H1 (cell line): ENCODE measurements at regions not wholly inside any gene's neighbourhood (a gene's known extent, or its start where the extent isn't known, plus 50 kb on each side); places are given as distances from the start of the nearest gene placed in this dataset.

Experiments used
- CTCF ChIA-PET: fragments of 300-600 bp; sonication (Branson Sonifier 250); formaldehyde crosslinking; loops from one replicate; lab custom pipeline; 2021; ENCODE audit not compliant: partially characterized antibody; lab: Charles Lee
- POLR2A ChIA-PET: fragments of 300-600 bp; sonication (Branson Sonifier 250); formaldehyde crosslinking; loops from one replicate; lab custom pipeline; 2021; ENCODE audit warnings: inconsistent platforms; ENCODE audit not compliant: partially characterized antibody; lab: Charles Lee
- DNase-seq, 2 experiments: peaks; one replicate each; pipeline versions ENCODE4 v3.0.0 to v3.0.0-alpha.2; 2010 to 2022; ENCODE audit warnings: low spot score in 2 of 2, low read depth in 1 of 2, mixed read lengths in 1 of 2
- FAIRE-seq: peaks from 2 replicates; lab custom pipeline; 2011; peaks lifted over from hg19 to GRCh38; lab: Jason Lieb, UNC
- H2AFZ ChIP-seq: 2 replicates; pipeline ENCODE4 v1.8.1; 2012; ENCODE audit warnings: low read length, inconsistent platforms
- H2AK5ac ChIP-seq: 2 replicates; pipeline ENCODE4 v1.6.1; 2013; ENCODE audit warnings: low read depth, low read length
- H2BK120ac ChIP-seq: replicated peaks from 2 replicates; pipeline ENCODE3; 2013; ENCODE audit warnings: low read depth, low read length, inconsistent platforms
- H2BK12ac ChIP-seq: 2 replicates; pipeline ENCODE4 v1.6.1; 2013; ENCODE audit warnings: low read depth, low read length
- H2BK15ac ChIP-seq: 2 replicates; pipeline ENCODE4 v1.6.1; 2013; ENCODE audit warnings: low read length
- H2BK20ac ChIP-seq: 2 replicates; pipeline ENCODE4 v1.6.1; 2013; ENCODE audit warnings: low read length
- H2BK5ac ChIP-seq: 2 replicates; pipeline ENCODE4 v1.6.1; 2013; ENCODE audit warnings: low read depth, low read length
- H3K14ac ChIP-seq: 2 replicates; pipeline ENCODE4 v1.6.1; 2013; ENCODE audit warnings: inconsistent platforms; ENCODE audit not compliant: insufficient read length
- H3K18ac ChIP-seq: 2 replicates; pipeline ENCODE4 v1.6.1; 2013; ENCODE audit warnings: low read length; ENCODE audit errors: extremely low read depth
- H3K23ac ChIP-seq: 2 replicates; pipeline ENCODE4 v1.6.1; 2013; ENCODE audit warnings: inconsistent platforms; ENCODE audit not compliant: insufficient read length
- H3K23me2 ChIP-seq: 2 replicates; pipeline ENCODE4 v1.6.1; 2013; ENCODE audit warnings: low read depth, low read length
- H3K27ac ChIP-seq: 2 replicates; pipeline ENCODE4 v1.6.1; 2011; ENCODE audit warnings: low read depth, low read length, inconsistent platforms
- H3K27me3 ChIP-seq, 4 experiments: replicated peaks in 1 of 4; 1 replicate in 1 of 4; 2 replicates in 3 of 4; pipeline versions ENCODE4 v1.6.1 to v1.8.1; 2011 to 2013; ENCODE audit warnings: low read length in 3 of 4, mild to moderate bottlenecking in 3 of 4, inconsistent platforms in 2 of 4, mixed read lengths in 2 of 4, moderate library complexity in 1 of 4; ENCODE audit not compliant: control insufficient read depth in 3 of 4, insufficient read depth in 3 of 4; ENCODE audit errors: extremely low read depth in 1 of 4
- H3K36me3 ChIP-seq, 4 experiments: 2 replicates each; pipeline versions ENCODE4 v1.6.1 to v1.8.1; 2011 to 2013; ENCODE audit warnings: mild to moderate bottlenecking in 4 of 4, low read length in 3 of 4, moderate library complexity in 2 of 4, control low read depth in 1 of 4, inconsistent platforms in 1 of 4; ENCODE audit not compliant: insufficient read depth in 4 of 4, control insufficient read depth in 2 of 4
- H3K4ac ChIP-seq: replicated peaks from 2 replicates; pipeline ENCODE3; 2013; ENCODE audit warnings: low read length, low read depth, mixed read lengths, inconsistent platforms; ENCODE audit not compliant: insufficient read length
- H3K4me1 ChIP-seq, 4 experiments: replicated peaks in 1 of 4; 1 replicate in 1 of 4; 2 replicates in 3 of 4; pipeline versions ENCODE4 v1.6.1 to v1.8.1; 2011 to 2013; ENCODE audit warnings: low read length in 3 of 4, inconsistent platforms in 2 of 4, mixed read lengths in 1 of 4; ENCODE audit not compliant: insufficient read depth in 4 of 4, control insufficient read depth in 3 of 4
- H3K4me2 ChIP-seq, 2 experiments: 2 replicates each; pipeline versions ENCODE4 v1.6.1 to v1.8.1; 2011 to 2013; ENCODE audit warnings: low read depth in 2 of 2, low read length in 2 of 2, control low read depth in 1 of 2, inconsistent platforms in 1 of 2, mild to moderate bottlenecking in 1 of 2; ENCODE audit not compliant: insufficient read depth in 1 of 2
- H3K4me3 ChIP-seq, 4 experiments: fragments of 200-600, 300-600 bp in 1 of 4; sonication (generic), shearing (Covaris generic), sonication (Bioruptor Twin) in 1 of 4; 2 replicates each; pipeline versions ENCODE4 v1.5.1 to v1.8.1; 2011 to 2016; ENCODE audit warnings: low read length in 4 of 4, low read depth in 3 of 4, control low read depth in 2 of 4, inconsistent platforms in 2 of 4, mild to moderate bottlenecking in 2 of 4, mixed read lengths in 1 of 4, moderate library complexity in 1 of 4; ENCODE audit not compliant: insufficient read depth in 2 of 4; ENCODE audit errors: extremely low read depth in 1 of 4
- H3K56ac ChIP-seq: replicated peaks from 2 replicates; pipeline ENCODE3; 2013; ENCODE audit warnings: low read depth, mild to moderate bottlenecking, mixed read lengths, low read length, inconsistent platforms; ENCODE audit not compliant: insufficient read length
- H3K79me1 ChIP-seq: 2 replicates; pipeline ENCODE4 v1.6.1; 2013; ENCODE audit warnings: low read depth, low read length, control low read depth
- H3K79me2 ChIP-seq, 2 experiments: 2 replicates each; pipeline versions ENCODE4 v1.6.1 to v1.8.1; 2012 to 2013; ENCODE audit warnings: low read length in 2 of 2, mild to moderate bottlenecking in 2 of 2, inconsistent platforms in 1 of 2; ENCODE audit not compliant: insufficient read depth in 2 of 2, control insufficient read depth in 1 of 2
- H3K9ac ChIP-seq, 4 experiments: replicated peaks in 1 of 4; 1 replicate in 1 of 4; 2 replicates in 3 of 4; pipeline versions ENCODE4 v1.6.1 to v1.8.1; 2011 to 2013; ENCODE audit warnings: low read depth in 3 of 4, low read length in 3 of 4, control low read depth in 2 of 4, mild to moderate bottlenecking in 2 of 4, moderate library complexity in 2 of 4, inconsistent platforms in 1 of 4; ENCODE audit errors: extremely low read depth in 1 of 4
- H3K9me3 ChIP-seq, 2 experiments: 2 replicates each; pipeline versions ENCODE4 v1.6.1 to v1.8.1; 2012 to 2013; ENCODE audit warnings: mild to moderate bottlenecking in 2 of 2, moderate library complexity in 2 of 2, control low read depth in 1 of 2, inconsistent platforms in 1 of 2, low read depth in 1 of 2, low read length in 1 of 2, mixed read lengths in 1 of 2; ENCODE audit not compliant: insufficient read depth in 2 of 2
- H4K20me1 ChIP-seq, 2 experiments: replicated peaks in 1 of 2; 2 replicates each; pipeline versions ENCODE3 to v1.8.1; 2011 to 2013; ENCODE audit warnings: inconsistent platforms in 2 of 2, low read length in 2 of 2, mild to moderate bottlenecking in 1 of 2; ENCODE audit not compliant: insufficient read depth in 2 of 2, control insufficient read depth in 1 of 2
- H4K5ac ChIP-seq: 2 replicates; pipeline ENCODE4 v1.6.1; 2013; ENCODE audit warnings: low read length, low read depth, mixed read lengths, inconsistent platforms; ENCODE audit not compliant: insufficient read length
- H4K8ac ChIP-seq: 2 replicates; pipeline ENCODE4 v1.8.0; 2013; ENCODE audit warnings: mild to moderate bottlenecking, moderate library complexity, low read length, inconsistent platforms; ENCODE audit not compliant: insufficient read depth; ENCODE audit errors: extremely low read depth
- H4K91ac ChIP-seq: replicated peaks from 2 replicates; pipeline ENCODE3; 2013; ENCODE audit warnings: low read length, mixed read lengths, inconsistent platforms; ENCODE audit not compliant: insufficient read length
- ATF3 ChIP-seq: IDR thresholded peaks from 2 replicates; pipeline ENCODE4 v1.6.1; 2011; ENCODE audit warnings: low read depth, mild to moderate bottlenecking, low read length; ENCODE audit not compliant: insufficient read depth
- POU5F1 ChIP-seq: IDR thresholded peaks from 2 replicates; pipeline ENCODE4 v1.6.1; 2011; ENCODE audit warnings: low read depth, mild to moderate bottlenecking, low read length, moderate library complexity
- WGBS, 2 experiments: shearing (Covaris generic) in 1 of 2; methylation state at CpG; one replicate each; pipeline versions ENCODE4 v1.1.6 to v1.1.7; 2013 to 2015; ENCODE audit warnings: low lambda C conversion rate in 2 of 2, mixed read lengths in 2 of 2, inconsistent platforms in 1 of 2, low coverage in 1 of 2, missing lambda C conversion rate in 1 of 2; ENCODE audit not compliant: insufficient replicate concordance in 2 of 2, insufficient coverage in 1 of 2, insufficient read length in 1 of 2; ENCODE audit errors: extremely low coverage in 1 of 2, missing lambda C conversion rate in 1 of 2; 5-methylcytosine and 5-hydroxymethylcytosine counted together

GRCh38 chr16:64313726-64314125 is 808.1 kb downstream of the CDH11 start:
- Histone ChIP-seq H3K36me3 (no peaks in the 10 kb centered on the region), H2AFZ (no peak overlapping the region), H2BK120ac (no peak overlapping the region), H3K9me3 (peaks cover 0 to 2% of the 10 kb centered on the region in 2 experiments; a peak in 1 of 4 replicates), H3K79me1 (no peaks in the 10 kb centered on the region), H3K56ac (no peak overlapping the region), H3K23me2 (no peaks in the 10 kb centered on the region; the same call in 1 of the 2 replicates), H2BK12ac (no peak overlapping the region), H2BK20ac (no peak overlapping the region), H2BK15ac (no peak overlapping the region), H3K79me2 (no peaks in the 10 kb centered on the region), H3K4me3 (no peak overlapping the region), H3K4me1 (no peaks in the 10 kb centered on the region), H3K27me3 (no peaks in the 10 kb centered on the region), H2AK5ac (no peak overlapping the region), H4K8ac (no peak overlapping the region), H3K9ac (no peak overlapping the region), H3K23ac (no peak overlapping the region), H4K91ac (no peak overlapping the region), H4K20me1 (no peaks in the 10 kb centered on the region), H3K4ac (no peak overlapping the region), H3K27ac (no peak overlapping the region), H3K18ac (no peak overlapping the region), H3K14ac (no peak overlapping the region), H2BK5ac (no peak overlapping the region), H4K5ac (no peak overlapping the region), H3K4me2 (no peak overlapping the region)
- TF ChIP-seq ATF3 (no peak), POU5F1 (no peak)
- FAIRE-seq, result no peak
- 93% methylated on average over 4 of the region's 4 CpGs; no CpG with 5 or more reads in 1 of the 2 experiments for WGBS, 2 experiments
- CTCF ChIA-PET, result interaction anchor here (0.7 kb wide), 1 partner anchor 1210 kb away, joined by 3 read pairs; no protein-coding TSS in a partner anchor
- no peak for DNase-seq
- POLR2A ChIA-PET, result no interaction called here
